NT2/D1 (cell line): ENCODE measurements at regions not wholly inside any gene's neighbourhood (a gene's known extent, or its start where the extent isn't known, plus 50 kb on each side); places are given as distances from the start of the nearest gene placed in this dataset.

Experiments
- SUZ12 ChIP-seq: IDR thresholded peaks from 2 replicates; pipeline ENCODE4 v1.6.1; 2011; ENCODE audit not compliant: insufficient read length, insufficient read depth; ENCODE audit errors: extremely low read depth
- ZNF274 ChIP-seq: IDR thresholded peaks from 2 replicates; pipeline ENCODE4 v1.6.1; 2011; ENCODE audit warnings: mild to moderate bottlenecking, low read depth, low read length

- TF ChIP-seq ZNF274: no peak
- TF ChIP-seq SUZ12: no peak
These were observed 89.7 kb upstream of the HMCN1 start for GRCh38 chr1:185644531-185644930.
